GM23248 (cell line): ENCODE measurements at regions not wholly inside any gene's neighbourhood (a gene's known extent, or its start where the extent isn't known, plus 50 kb on each side); places are given as distances from the start of the nearest gene placed in this dataset.

Source experiments
- DNase-seq: peaks from one replicate; pipeline ENCODE4 v3.0.0-alpha.2; 2015
- H2AFZ ChIP-seq: fragments of 200-600 bp; sonication (generic); 2 replicates; pipeline ENCODE4 v1.6.1; 2016; ENCODE audit warnings: antibody characterized with exemption
- H3F3A ChIP-seq: fragments of 200-600 bp; sonication (generic); 2 replicates; pipeline ENCODE4 v1.6.1; 2016; ENCODE audit warnings: mild to moderate bottlenecking, antibody characterized with exemption, mixed run types; ENCODE audit not compliant: insufficient read depth
- H3K27ac ChIP-seq: fragments of 200-600 bp; sonication (generic); 2 replicates; pipeline ENCODE4 v1.5.1; 2016; ENCODE audit warnings: mild to moderate bottlenecking
- H3K27me3 ChIP-seq: fragments of 200-600 bp; sonication (generic); replicated peaks from 2 replicates; pipeline ENCODE4 v1.6.1; 2016; ENCODE audit warnings: mild to moderate bottlenecking; ENCODE audit not compliant: insufficient read depth
- H3K36me3 ChIP-seq: fragments of 200-600 bp; sonication (generic); 2 replicates; pipeline ENCODE4 v1.6.1; 2016; ENCODE audit warnings: low read depth, mild to moderate bottlenecking
- H3K4me1 ChIP-seq: fragments of 200-600 bp; sonication (generic); 2 replicates; pipeline ENCODE4 v1.6.1; 2016; ENCODE audit warnings: mild to moderate bottlenecking; ENCODE audit not compliant: insufficient read depth
- H3K4me2 ChIP-seq: fragments of 200-600 bp; sonication (generic); one replicate; pipeline ENCODE4 v1.6.1; 2016; ENCODE audit warnings: mild to moderate bottlenecking; ENCODE audit not compliant: unreplicated experiment
- H3K4me3 ChIP-seq: fragments of 200-600 bp; sonication (generic); 2 replicates; pipeline ENCODE4 v1.5.1; 2016; ENCODE audit warnings: mild to moderate bottlenecking
- H3K79me2 ChIP-seq: fragments of 200-600 bp; sonication (generic); 2 replicates; pipeline ENCODE4 v1.6.1; 2016; ENCODE audit warnings: mild to moderate bottlenecking; ENCODE audit not compliant: insufficient read depth
- H3K9ac ChIP-seq: fragments of 200-600 bp; sonication (generic); 2 replicates; pipeline ENCODE4 v1.6.1; 2016; ENCODE audit warnings: mild to moderate bottlenecking
- H3K9me2 ChIP-seq: fragments of 200-600 bp; sonication (generic); 2 replicates; pipeline ENCODE4 v1.6.1; 2016; ENCODE audit warnings: mixed run types, mild to moderate bottlenecking, moderate library complexity; ENCODE audit not compliant: insufficient read depth
- H3K9me3 ChIP-seq: fragments of 200-600 bp; sonication (generic); one replicate; pipeline ENCODE4 v1.6.1; 2017; ENCODE audit warnings: low read depth
- H4K20me1 ChIP-seq: fragments of 200-600 bp; sonication (generic); 2 replicates; pipeline ENCODE4 v1.6.0; 2016; ENCODE audit not compliant: insufficient read depth
- EZH2 ChIP-seq: fragments of 200-600 bp; sonication (generic); IDR thresholded peaks from 2 replicates; pipeline ENCODE4 v1.6.1; 2018; ENCODE audit warnings: antibody characterized with exemption, mild to moderate bottlenecking; ENCODE audit not compliant: insufficient read depth, poor library complexity, severe bottlenecking
- EZH2phosphoT487 ChIP-seq: fragments of 200-600 bp; sonication (generic); IDR thresholded peaks from 2 replicates; pipeline ENCODE4 v1.6.1; 2018; ENCODE audit warnings: antibody characterized with exemption, moderate library complexity, mild to moderate bottlenecking, low read depth; ENCODE audit not compliant: insufficient read depth
- WGBS, 2 experiments: methylation state at CpG; one replicate each; pipeline ENCODE4 v1.1.6; 2015 to 2017; ENCODE audit warnings: low lambda C conversion rate in 2 of 2, low coverage in 1 of 2; ENCODE audit errors: missing lambda C conversion rate in 2 of 2; 5-methylcytosine and 5-hydroxymethylcytosine counted together
- in situ Hi-C: fragments of 300-500 bp; cut with MboI; formaldehyde crosslinking; loops from 2 replicates; pipeline ENCODE4 v1.15.0; 2020

DNA sequence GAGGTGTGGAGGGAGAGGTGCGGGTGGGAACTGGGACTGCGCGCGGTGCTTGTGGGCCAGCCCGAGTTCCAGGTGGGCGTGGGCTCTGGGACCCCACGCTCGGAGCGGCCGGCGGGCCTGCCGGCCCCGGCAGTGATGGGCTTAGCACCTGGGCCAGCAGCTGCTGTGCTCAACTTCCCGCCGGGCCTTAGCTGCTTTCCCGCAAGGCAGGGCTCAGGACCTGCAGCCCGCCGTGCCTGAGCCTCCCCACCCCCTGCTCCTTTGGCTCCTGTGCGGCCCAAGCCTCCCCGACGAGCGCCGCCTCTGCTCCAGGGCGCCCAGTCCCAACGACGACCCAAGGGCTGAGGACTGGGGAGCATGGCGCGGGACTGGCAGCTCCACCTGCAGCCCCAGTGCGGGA lies 232.7 kb downstream of the FGFR2 start:
- Histone ChIP-seq H2AFZ (no peak overlapping the region), H3K27me3 (no peaks in the 10 kb centered on the region), H3K9ac (no peak overlapping the region), H3K27ac (no peak overlapping the region), H3K4me3 (no peak overlapping the region), H3K4me1 (no peaks in the 10 kb centered on the region), H3F3A (no peaks in the 10 kb centered on the region), H3K4me2 (no peak overlapping the region), H3K9me3 (no peaks in the 10 kb centered on the region), H4K20me1 (no peaks in the 10 kb centered on the region), H3K79me2 (no peaks in the 10 kb centered on the region), H3K36me3 (no peaks in the 10 kb centered on the region), H3K9me2 (no peaks in the 10 kb centered on the region)
- TF ChIP-seq EZH2phosphoT487 = no peak
- no peak for TF ChIP-seq EZH2
- DNase-seq = no peak
- in situ Hi-C loops = no loop called here
- WGBS, 2 experiments = 70 to 74% methylated on average over 20 to 29 of the region's 29 CpGs

DNA sequence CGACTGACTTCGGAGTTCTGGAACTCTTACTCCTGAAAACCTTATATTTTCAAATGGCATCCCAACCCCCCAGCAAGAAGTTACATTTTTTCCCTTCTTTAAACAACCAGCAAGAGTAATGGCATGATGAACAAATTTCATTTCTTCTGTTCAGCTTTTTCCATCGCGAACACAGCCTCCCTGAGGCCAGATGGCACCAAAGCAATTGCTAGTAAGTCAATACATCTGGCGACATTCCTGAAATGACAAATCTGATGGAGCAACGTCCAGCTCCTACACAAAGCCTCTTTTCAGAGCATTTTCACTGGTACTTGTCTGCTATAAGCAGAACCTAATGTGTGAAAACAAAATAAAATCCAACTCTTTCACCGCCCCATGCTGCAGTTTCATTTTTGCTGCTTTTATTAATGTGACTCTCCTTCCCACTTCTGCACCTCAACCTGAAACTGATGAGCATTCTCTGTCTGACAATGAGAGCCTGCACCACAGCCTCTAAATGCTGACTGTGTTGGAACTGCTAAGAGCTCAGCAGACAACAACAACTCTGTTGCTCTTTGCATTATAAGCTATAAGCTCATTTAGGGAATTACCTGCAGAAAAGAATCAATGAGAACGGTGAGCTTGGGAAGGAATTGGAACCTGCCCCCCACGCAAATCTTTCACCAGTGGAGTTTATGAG lies 229.8 kb downstream of the FGFR2 start:
- no peaks in the 10 kb centered on the region for H3K9me2 ChIP-seq
- no peaks in the 10 kb centered on the region for H3K4me1 ChIP-seq
- in situ Hi-C loops = no loop called here
- no peaks in the 10 kb centered on the region for H3K79me2 ChIP-seq
- H3K27me3 ChIP-seq = no peaks in the 10 kb centered on the region
- H3K27ac ChIP-seq = no peak overlapping the region
- H3K4me2 ChIP-seq = no peak overlapping the region
- no peak overlapping the region for H2AFZ ChIP-seq
- H4K20me1 ChIP-seq = no peaks in the 10 kb centered on the region
- no peak overlapping the region for H3K9ac ChIP-seq
- TF ChIP-seq EZH2phosphoT487 (no peak), EZH2 (no peak)
- H3K9me3 ChIP-seq = no peaks in the 10 kb centered on the region
- no peak overlapping the region for H3K4me3 ChIP-seq
- no peak for DNase-seq
- H3F3A ChIP-seq = no peaks in the 10 kb centered on the region
- H3K36me3 ChIP-seq = no peaks in the 10 kb centered on the region
- WGBS, 2 experiments = 8 to 10% methylated on average over 9 of the region's 9 CpGs

DNA sequence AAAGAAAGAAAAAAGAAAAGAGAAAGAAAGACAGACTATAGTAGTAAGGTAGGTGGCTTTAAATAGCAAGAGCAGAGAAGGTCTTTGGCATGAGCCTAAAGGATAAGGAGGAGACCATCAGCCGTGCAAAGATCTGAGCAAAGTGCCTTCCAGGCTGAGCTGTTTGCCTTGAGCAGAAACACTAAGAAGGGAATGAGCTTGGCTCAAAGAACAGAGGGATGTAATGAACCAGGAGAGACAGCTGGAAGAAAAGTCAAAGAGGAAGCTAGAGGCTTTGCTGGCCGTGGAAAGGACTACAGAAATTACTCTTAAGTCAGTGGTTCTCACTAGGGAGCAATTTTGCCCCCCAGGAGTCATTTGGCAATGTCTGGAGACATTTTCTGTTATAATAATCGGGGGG lies 228.6 kb downstream of the FGFR2 start:
- Histone ChIP-seq H3K4me3 (no peak overlapping the region), H4K20me1 (no peaks in the 10 kb centered on the region), H3K9me2 (no peaks in the 10 kb centered on the region), H3K4me1 (no peaks in the 10 kb centered on the region), H3K79me2 (no peaks in the 10 kb centered on the region), H3K27ac (no peak overlapping the region), H3K9ac (no peak overlapping the region), H3K36me3 (no peaks in the 10 kb centered on the region), H2AFZ (no peak overlapping the region), H3K9me3 (no peaks in the 10 kb centered on the region), H3K27me3 (no peaks in the 10 kb centered on the region), H3F3A (no peaks in the 10 kb centered on the region), H3K4me2 (no peak overlapping the region)
- WGBS, 2 experiments = 0 to 2% methylated on average over 3 of the region's 3 CpGs
- in situ Hi-C loops = no loop called here
- no peak for DNase-seq
- no peak for TF ChIP-seq EZH2phosphoT487
- TF ChIP-seq EZH2 = no peak

DNA sequence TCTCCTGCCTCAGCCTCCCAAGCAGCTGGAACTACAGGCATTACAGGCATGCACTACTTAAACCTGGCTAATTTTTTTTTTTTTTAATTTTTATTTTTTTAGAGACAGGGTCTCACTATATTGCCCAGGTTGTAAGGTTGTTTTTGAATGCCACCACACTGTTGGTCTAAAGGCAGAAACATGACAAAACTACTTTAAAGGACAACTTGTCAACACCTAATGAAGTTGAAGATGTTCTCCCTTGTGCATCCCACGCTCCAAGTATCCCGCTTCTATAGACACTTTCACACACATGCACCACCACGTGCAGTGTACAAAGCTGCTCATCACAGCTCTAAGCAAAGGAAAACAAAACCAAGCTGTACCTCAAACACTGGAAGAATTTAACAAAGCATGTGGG lies 226.4 kb downstream of the FGFR2 start:
- Histone ChIP-seq H3K9ac (no peak overlapping the region), H3K36me3 (no peaks in the 10 kb centered on the region), H4K20me1 (no peaks in the 10 kb centered on the region), H3K79me2 (no peaks in the 10 kb centered on the region), H3K9me2 (no peaks in the 10 kb centered on the region), H3F3A (no peaks in the 10 kb centered on the region), H3K27ac (no peak overlapping the region), H3K4me2 (no peak overlapping the region), H3K27me3 (no peaks in the 10 kb centered on the region), H3K9me3 (no peaks in the 10 kb centered on the region), H3K4me3 (no peak overlapping the region), H2AFZ (no peak overlapping the region), H3K4me1 (no peaks in the 10 kb centered on the region)
- in situ Hi-C loops = no loop called here
- DNase-seq = no peak
- WGBS, 2 experiments = 67% methylated on average over 3 of the region's 3 CpGs
- no peak for TF ChIP-seq EZH2
- TF ChIP-seq EZH2phosphoT487 = no peak

DNA sequence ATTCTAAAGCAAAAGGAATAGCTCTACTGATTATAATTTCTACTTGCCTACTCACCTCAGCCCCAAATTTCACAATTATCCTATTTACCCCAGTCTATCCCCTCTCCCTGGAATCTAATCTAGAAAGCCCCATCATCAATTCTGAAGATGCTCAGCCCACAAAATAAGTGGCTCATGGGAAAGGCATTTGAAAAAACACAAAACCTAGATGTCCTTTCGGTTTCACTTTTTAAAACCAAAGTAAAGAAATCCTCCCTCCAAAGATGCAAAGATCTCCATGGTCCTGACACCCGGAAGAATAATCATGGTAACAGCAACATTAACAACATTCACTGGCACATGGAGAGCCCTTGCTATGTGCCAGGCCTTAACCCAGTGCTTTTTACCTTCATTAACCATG lies 224.8 kb downstream of the FGFR2 start:
- Histone ChIP-seq H3K4me2 (no peak overlapping the region), H3K27ac (no peak overlapping the region), H3K4me1 (no peaks in the 10 kb centered on the region), H3F3A (no peaks in the 10 kb centered on the region), H2AFZ (no peak overlapping the region), H3K9me2 (no peaks in the 10 kb centered on the region), H4K20me1 (no peaks in the 10 kb centered on the region), H3K9me3 (no peaks in the 10 kb centered on the region), H3K9ac (no peak overlapping the region), H3K79me2 (no peaks in the 10 kb centered on the region), H3K4me3 (no peak overlapping the region), H3K36me3 (no peaks in the 10 kb centered on the region), H3K27me3 (no peaks in the 10 kb centered on the region)
- in situ Hi-C loops = no loop called here
- DNase-seq = no peak
- no peak for TF ChIP-seq EZH2phosphoT487
- no peak for TF ChIP-seq EZH2
- 39 to 42% methylated on average over 2 of the region's 2 CpGs for WGBS, 2 experiments
